ENCODE measurements at regions not wholly inside any gene's neighbourhood (a gene's known extent, or its start where the extent isn't known, plus 50 kb on each side); places are given as distances from the start of the nearest gene placed in this dataset.

DNA sequence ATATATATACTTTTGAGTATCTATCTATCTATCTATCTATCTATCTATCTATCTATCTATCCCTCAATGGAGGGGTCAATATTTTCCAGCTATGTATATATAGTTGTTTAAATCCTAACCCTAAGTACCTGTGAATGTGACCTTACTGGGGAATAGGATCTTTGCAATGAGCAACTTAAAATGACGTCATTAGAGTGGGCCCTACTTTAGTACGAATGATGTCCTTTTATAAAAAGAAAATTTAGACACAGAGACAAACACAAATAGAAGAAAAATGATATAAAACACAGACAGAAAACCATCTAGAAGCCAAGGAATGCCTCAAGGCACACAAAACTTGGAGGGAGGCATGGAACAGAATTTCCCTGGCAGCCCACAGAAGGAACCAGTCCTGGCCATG lies 2283.7 kb downstream of the NCAM2 start:
- DNase-seq: no peak

DNA sequence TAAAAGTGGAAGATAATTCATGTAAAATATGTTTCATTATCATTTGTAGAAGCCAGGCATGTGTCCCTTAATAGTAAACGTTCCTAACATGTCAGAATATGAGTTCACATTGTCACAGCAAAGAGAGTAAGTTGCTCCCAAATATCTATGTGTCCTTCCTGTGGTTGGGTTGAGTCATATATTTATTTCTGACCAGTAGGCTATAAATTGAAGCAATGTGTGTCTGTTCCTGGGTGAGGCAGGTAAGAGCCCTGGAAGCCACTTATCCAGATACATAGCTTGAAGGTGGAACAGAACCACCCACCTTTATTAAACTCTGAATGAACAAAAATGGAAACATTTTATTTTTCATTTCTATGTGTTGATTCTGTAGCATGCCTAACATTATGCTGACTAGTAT lies 2251.6 kb downstream of the NCAM2 start:
- no peak for DNase-seq

DNA sequence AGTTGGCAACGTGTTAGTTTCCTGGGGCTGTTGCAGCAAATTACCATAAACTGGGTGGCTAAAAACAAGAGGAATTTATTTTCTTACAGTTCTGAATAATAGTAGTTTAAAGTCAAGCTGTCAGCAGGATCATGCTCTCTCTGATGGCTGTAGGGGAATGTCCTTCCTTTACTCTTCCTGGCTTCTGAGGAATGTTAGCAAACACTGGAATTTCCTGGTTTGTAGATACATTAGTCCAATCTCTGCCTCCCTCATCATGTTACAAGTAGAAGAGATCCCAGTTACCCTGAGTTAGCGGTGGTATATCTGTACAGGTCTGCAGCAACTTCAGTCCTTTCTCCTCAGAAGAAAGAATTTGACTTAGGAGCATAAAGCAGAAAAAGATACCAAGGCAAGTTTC lies 2249.1 kb downstream of the NCAM2 start:
- DNase-seq: no peak

DNA sequence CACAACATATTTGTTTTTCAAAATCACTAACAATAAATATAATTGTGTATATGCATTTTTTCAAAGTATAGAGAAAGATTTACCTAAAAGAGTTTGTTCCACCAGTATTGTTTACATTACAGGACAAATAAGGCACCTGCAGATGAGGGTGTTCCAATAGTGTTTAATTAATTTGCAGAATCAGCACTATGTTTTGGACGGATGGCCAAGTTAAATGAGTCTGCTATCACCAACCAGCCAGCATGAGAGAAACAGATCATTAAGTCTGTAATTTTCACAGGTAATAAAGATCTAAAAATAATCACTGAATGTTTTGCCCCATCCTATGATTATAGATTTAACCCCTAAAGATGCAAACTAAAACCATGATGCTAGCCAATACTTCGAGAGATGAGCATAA lies 2247.0 kb downstream of the NCAM2 start:
- DNase-seq: no peak

DNA sequence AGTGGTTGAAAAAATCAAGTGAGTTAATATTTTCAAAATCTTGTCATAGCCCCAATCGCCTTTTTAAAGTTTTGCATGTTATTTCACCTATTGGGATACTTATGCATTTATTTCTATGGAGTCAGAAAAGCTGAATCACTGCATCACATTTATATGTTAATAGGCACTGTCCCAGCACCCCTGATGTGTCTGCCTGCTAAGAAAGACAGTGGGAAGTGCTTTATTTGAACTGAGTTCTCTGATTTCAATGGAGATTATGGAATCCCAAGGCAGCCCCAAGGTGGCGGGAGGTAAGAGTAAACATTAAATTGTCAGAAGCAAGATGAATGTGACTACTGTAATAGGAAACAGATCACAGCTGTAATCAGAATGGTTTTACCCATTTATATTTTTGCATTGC lies 2225.7 kb downstream of the NCAM2 start:
- DNase-seq: no peak

DNA sequence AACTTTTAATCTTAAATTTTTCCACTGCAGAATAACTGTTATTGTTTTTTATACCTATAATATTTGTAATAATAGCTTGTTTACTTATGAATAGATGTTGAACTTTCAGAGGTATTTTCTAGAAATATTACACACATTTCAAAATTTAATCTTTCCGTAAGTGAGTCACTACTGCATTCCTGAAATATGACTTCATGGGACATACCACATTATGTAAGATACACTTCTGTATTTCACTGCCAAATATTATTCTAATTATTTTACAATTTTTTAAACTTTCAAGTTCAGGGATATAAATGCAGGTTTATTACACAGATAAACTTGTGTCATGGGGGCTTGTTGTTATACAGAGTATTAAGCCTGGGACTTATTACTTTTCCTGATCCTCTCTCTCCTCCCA lies 2220.5 kb downstream of the NCAM2 start:
- DNase-seq: no peak

DNA sequence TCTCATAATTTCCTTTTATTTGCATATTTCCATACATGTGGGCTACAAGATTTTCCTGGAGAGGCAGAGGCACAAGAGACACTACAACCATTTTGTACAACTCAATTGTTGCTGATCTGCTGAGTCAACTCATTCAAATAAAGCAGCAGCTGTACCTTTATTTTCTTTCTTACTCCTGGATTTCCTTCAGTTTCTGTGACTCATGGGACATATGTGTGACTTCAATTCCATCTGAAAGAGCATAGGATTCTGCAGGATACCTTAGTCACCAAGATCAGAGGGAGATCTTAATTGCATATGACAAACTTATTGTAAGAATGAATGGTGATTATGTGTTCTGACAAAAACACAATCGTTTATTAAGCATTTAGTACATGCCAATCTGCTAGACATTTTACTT lies 2219.4 kb downstream of the NCAM2 start:
- DNase-seq: no peak

DNA sequence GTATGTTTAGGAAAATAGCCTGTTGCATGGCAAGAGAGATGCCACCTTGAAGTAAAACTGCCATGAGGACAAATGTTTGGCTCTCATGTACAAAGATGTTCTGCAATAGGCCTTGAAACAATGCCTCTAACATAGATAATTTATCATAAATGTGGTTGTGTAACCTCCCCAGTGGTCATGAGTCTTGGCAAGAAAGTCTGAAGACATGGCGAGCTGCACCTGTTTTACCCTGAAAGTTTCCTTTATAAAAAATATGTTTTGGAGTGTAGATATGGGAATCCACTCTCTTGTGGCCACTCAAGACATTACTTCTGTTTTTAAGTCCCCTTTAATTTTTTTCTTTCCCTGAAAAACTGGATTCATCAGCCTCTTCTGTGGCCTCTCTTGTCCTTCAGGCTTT lies 2217.1 kb downstream of the NCAM2 start:
- DNase-seq: no peak

Data from HCEC 1CT (cell line).